CD4-positive, alpha-beta T cell treated with Interferon alpha-2 for 1 hour (primary cell): ENCODE measurements at regions not wholly inside any gene's neighbourhood (a gene's known extent, or its start where the extent isn't known, plus 50 kb on each side); places are given as distances from the start of the nearest gene placed in this dataset.

Experiments used
- DNase-seq, 2 donors: peaks; one replicate each; pipeline ENCODE4 v3.0.0-alpha.2; 2020 to 2022

DNA sequence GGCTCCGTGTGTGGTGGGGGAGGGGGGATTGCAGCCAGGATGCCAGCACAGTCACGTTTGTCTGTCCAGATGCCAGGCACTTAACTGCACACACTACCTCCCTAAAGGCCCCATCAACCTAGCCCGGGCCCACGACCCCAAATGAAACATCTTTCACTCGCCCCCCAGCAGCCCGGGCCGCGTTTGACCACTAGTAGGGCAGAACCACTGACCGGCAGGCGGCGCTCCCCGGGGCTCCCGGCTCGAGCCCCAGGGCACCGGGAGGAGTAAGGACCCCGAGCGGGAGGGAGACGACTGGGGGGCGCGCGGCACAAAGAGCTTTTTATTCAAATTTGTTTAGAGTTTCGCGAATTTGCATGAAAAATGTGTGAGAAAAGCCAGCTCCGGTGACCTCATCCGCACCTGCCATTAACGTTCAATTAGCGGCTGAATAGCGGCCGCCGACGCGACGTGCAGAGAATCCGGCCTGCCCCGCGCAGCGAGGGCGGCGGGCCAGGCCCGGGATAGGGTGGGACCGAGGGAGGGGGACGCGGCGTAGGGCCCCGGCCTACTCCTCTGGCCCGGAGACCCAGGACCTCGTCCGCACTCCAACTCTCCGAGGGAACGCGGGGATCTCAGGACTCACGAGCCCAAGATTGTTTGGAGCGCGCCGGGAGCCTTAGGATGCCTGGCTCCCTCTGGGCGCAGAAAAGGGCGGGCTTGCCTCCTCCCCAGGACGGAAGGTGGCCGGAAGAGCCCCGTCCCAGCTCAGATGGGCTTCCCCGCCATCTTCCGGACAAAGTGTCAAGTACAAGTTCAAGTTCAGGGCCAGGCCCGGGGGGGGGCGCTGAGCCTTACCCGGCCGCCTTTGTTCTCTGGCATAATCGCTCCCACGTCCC is 64.9 kb upstream of the POLG start:
- peak in 1 of 2 donors; percentile 37 for DNase-seq

DNA sequence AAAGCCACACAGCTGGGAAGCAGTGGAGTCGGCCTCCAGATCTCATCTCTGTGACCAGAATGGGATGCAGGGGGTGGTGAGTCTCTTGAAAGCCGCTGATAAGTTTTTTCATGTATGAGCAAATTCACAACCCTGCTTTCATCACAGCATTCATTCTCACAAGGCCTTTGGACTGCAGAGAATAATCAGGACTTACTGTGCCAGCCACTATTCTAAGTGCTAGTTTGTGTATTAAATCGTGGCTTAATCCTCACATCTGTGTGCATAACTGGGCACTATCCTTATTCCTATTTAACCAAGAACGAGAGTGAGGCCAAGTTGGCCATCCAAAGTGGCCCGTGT is 64.2 kb upstream of the POLG start:
- DNase-seq = no peak

GRCh38 chr15:89397653-89398023 is 63.0 kb upstream of the POLG start:
- no peak for DNase-seq

DNA sequence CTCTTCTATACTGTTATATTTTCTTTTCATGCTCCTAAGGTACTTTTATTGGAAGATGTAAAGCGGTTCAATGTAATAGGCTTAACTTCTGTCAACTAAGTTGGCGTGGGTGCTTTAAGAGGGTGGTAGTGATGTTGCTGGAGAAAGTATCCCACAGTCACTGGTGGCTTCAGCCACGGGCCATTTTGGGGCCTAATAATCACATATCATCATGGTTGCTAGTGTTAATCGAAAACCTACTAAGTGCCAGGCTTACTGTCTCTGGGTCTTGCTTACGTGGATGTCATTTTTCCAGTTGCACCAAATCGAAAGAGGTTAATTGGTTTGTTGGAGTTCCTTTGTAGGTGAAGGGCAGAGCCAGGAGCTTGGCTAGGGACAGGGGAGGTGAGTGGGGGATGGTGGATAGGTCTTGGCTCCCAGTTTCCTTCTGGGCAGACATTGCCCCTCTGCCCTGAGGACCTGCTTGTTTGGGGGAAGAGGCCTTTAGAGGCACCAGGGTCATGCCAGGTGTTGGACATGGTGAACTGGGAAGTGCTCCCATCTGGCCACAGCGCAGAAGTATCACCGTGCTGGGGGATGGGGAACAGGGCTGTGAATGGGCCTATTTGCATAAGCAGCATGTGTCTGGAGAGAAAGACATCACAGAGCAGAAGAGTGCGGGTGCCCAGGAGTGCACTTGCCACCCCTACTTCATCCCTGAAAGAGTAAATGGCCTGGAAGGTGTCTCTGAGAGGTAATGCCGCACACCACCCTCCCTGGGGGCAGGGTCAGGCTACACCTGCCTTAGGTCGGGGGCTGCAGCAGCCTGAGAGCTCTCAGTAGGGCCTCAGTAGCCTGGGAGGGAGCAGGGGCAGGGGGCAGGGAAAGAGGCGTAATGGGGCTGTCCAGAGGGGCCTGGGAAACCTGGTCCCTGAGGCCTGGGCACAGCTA is 62.4 kb upstream of the POLG start:
- no peak for DNase-seq

DNA sequence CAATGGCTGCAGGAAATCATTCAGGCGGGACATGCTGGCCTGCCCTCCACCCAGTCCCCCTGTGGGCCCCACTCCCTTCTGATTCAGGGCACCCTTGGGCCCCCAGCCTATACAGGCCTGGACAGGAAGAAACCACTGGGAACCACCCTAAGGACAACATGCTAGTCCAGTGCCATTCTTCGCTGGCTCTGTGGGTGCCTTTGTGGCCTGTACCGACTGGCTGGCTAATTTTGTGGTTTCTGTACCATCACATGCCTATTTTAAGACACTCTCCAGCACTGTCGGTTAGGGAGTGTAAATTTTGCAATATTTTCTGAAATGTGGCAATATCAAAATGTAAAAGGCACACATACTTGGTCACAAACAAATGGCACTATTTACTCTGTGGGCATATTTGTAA is 61.4 kb upstream of the POLG start:
- DNase-seq = no peak

GRCh38 chr15:89395461-89395871 is 60.8 kb upstream of the POLG start:
- no peak for DNase-seq

DNA sequence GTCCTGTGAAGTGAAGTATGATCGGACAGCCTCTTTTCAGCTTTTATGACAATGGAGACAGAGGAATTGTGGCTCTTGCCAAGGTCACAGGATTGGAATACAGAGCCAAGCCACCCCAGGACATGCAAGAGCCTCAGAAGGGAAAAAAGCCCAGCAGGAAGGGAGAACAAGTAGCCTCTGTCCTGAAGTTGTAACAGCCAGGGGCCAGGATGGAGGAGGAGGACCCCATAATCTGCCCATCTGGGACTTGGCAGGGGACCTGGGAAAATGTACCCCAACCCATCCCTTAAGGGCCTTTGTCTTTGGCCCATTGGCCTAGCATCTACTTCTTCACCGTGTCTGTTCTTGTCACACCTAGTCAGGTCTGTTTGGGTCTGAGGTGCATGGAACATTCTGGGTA is 60.4 kb upstream of the POLG start:
- no peak for DNase-seq

DNA sequence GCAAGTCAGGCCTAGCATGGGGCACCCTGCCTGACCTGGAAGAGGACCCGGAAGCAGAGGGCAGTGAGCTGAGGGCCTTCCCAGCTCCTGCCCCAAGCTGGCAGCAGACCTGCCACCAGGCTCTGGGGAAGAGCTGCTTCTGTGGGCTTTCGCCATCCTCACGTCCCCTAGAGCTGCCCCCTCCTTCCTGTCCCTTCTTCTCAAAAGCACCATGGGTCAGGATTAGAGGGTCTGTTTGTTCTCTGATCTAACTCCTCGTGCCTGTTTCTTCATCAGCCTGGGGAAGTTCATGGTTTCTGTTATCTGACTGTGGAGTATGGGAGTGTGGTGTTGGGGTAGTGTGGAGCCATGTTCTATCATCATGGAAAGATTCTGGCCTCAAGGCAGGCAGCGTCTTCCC is 58.4 kb upstream of the POLG start:
- DNase-seq = no peak

DNA sequence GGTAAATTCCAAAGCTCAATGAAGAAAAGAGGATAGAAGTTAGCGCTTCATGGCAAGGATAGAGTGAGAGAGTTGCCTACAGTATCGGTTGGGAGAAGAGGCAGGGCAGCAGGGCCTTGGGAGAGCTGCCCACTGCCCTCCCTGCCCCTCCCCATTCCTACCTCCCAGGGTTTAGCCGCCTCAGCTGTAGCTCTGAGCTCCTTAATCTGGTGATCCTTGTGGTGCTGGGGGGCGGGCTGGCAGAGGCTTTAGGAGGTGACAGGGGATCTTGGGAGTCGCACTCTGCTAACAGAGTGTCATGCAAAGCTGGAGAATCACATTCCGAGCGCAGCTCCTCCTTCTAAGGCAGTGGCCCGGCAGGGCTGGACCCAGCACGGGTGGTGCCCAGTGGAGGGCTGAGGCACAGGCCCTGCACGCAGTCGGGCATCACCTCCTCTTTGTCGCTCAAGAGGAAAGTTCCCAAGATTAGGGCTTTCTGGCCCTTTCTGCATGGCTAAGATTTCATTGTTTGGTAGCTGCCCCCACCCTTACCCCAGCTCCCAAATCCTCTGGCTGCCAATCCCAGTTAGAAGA is 57.1 kb upstream of the POLG start:
- no peak for DNase-seq

GRCh38 chr15:89389841-89390603 is 55.4 kb upstream of the POLG start:
- no peak for DNase-seq

DNA sequence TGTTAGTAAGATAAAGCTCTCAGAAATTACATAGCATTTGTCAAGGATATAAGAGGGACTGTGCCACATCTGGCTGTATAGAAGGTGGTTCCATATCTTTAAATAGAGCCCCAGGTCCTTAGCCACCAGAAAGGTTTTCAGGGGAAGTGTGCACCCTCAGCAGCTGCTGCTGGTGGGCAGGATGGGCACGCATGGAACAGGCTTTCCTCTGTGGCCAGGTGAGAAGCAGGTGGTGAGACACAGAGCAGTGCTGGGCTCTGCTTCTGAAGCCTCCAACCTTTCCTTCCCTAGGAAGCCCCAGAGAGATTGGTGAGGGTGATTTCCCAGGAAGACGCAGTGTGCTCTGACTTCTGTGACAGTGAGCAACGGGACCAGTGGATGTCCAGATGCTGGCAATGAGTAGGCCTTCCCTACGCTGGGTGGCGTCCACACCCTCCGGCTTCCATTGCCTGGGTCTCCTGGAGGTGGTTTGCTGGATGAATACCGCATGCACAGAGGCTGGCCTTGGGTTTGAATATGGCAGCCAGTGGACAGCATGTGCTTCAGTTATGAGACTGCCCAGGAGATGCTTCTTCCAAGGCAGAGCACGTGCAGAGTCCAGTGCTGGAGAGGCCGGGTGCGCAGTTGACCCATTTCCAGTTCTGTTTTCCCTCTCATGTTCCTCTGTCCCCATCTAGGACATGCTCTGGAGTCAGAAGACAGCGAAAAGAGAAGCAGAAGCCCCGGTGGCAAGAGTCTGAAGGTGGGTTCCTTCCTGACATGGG is 52.7 kb upstream of the POLG start:
- DNase-seq = no peak

- no peak for DNase-seq
These were observed 51.1 kb upstream of the POLG start for GRCh38 chr15:89385596-89386331.
